NCI-H2081 (cell line): ENCODE measurements at regions not wholly inside any gene's neighbourhood (a gene's known extent, or its start where the extent isn't known, plus 50 kb on each side); places are given as distances from the start of the nearest gene placed in this dataset.
"Not testable (repeated sequence)": the region's sequence is repeated elsewhere in the genome, so short reads cannot be mapped to it uniquely, and the experiment has no call there.

Experiments used
- DNase-seq, 2 experiments: peaks; one replicate each; lab custom pipeline; 2025; lab: John Stamatoyannopoulos, UW

GRCh38 chr14:34300882-34301734 lies 160.9 kb downstream of the SPTSSA start:
- DNase-seq: peak; percentile 60 to 63

- DNase-seq: no peak
Observed at GRCh38 chr14:34300330-34300729, 161.7 kb downstream of the SPTSSA start.

- DNase-seq: no peak
Observed at GRCh38 chr14:34299360-34299759, 162.7 kb downstream of the SPTSSA start.

GRCh38 chr14:34297786-34298520 lies 164.1 kb downstream of the SPTSSA start:
- DNase-seq: no peak

GRCh38 chr14:34283590-34283989 lies 178.4 kb downstream of the SPTSSA start:
- DNase-seq: no peak

GRCh38 chr14:34277191-34277590 lies 184.8 kb downstream of the SPTSSA start:
- no peak for DNase-seq

GRCh38 chr14:34275530-34275929 lies 186.5 kb downstream of the SPTSSA start:
- DNase-seq: no peak

GRCh38 chr14:34275078-34275477 lies 187.0 kb downstream of the SPTSSA start:
- no peak for DNase-seq

- not testable (repeated sequence) for DNase-seq
Observed at GRCh38 chr14:34273716-34274115, 188.3 kb downstream of the SPTSSA start.

GRCh38 chr14:34270361-34270760 lies 191.7 kb downstream of the SPTSSA start:
- DNase-seq: no peak

- no peak for DNase-seq
Observed at GRCh38 chr14:34266344-34266743, 195.7 kb downstream of the SPTSSA start.

GRCh38 chr14:34262127-34262910 lies 199.7 kb downstream of the SPTSSA start:
- no peak for DNase-seq

GRCh38 chr14:34259996-34260395 lies 202.0 kb downstream of the SPTSSA start:
- no peak for DNase-seq

GRCh38 chr14:34258318-34258717 lies 203.7 kb downstream of the SPTSSA start:
- no peak for DNase-seq

- DNase-seq: no peak
Observed at GRCh38 chr14:34257505-34257904, 204.5 kb downstream of the SPTSSA start.

- no peak for DNase-seq
Observed at GRCh38 chr14:34256223-34256622, 205.8 kb downstream of the SPTSSA start.

- no peak for DNase-seq
Observed at GRCh38 chr14:34254571-34254970, 207.5 kb downstream of the SPTSSA start.

- DNase-seq: no peak
Observed at GRCh38 chr14:34254031-34254430, 208.0 kb downstream of the SPTSSA start.

- no peak for DNase-seq
Observed at GRCh38 chr14:34252227-34252626, 209.8 kb downstream of the SPTSSA start.

- DNase-seq: no peak
Observed at GRCh38 chr14:34251662-34252061, 210.4 kb downstream of the SPTSSA start.

GRCh38 chr14:34250959-34251358 lies 211.1 kb downstream of the SPTSSA start:
- DNase-seq: no peak

GRCh38 chr14:34247605-34248004 lies 214.4 kb downstream of the SPTSSA start:
- DNase-seq: no peak
